ENCODE measurements at regions not wholly inside any gene's neighbourhood (a gene's known extent, or its start where the extent isn't known, plus 50 kb on each side); places are given as distances from the start of the nearest gene placed in this dataset.

DNA sequence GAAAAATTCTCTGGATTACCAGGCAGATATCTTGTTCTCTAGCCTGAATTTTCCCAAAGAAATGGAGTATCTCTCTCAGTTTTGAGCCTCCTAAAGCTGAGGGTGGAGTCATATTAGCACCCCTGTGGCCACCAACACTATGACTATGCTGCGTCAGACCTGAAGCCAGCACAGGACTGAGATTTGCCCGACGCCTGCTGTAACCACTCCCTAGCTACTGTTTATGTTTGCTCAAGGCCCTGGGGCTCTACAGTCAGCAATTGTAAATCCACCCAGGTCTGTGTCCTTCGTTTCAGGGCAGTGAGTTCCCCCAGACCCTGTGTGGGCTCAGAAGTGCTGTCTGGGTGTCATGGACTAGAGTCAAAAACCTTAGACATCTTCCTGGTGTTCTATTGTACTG is 61.4 kb downstream of the ZXDA start:
- no peak for DNase-seq (ENCODE audit: low spot score)

DNA sequence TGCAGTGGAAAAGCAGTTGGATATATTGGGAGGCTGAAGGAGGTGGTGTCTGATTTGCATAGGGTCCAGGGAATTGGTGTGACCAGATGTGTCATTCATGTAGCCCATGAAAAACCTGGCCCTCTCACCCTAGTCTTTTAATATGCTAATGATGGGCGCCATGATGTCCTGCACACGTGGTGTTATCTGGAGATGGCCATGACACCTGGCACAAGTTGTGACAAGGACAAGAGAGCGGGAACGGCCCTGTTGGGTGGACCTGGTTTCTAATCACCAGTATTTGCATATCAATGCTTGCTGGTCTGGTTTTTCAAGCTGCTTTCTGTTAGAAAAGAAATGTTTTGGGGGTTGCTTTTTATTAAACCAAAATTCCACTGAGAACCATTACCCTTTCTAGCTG is 87.4 kb downstream of the ZXDA start:
- no peak for DNase-seq (ENCODE audit: low spot score)

GRCh38 chrX:57822398-57822797 is 87.9 kb downstream of the ZXDA start:
- DNase-seq (ENCODE audit: low spot score), result no peak

DNA sequence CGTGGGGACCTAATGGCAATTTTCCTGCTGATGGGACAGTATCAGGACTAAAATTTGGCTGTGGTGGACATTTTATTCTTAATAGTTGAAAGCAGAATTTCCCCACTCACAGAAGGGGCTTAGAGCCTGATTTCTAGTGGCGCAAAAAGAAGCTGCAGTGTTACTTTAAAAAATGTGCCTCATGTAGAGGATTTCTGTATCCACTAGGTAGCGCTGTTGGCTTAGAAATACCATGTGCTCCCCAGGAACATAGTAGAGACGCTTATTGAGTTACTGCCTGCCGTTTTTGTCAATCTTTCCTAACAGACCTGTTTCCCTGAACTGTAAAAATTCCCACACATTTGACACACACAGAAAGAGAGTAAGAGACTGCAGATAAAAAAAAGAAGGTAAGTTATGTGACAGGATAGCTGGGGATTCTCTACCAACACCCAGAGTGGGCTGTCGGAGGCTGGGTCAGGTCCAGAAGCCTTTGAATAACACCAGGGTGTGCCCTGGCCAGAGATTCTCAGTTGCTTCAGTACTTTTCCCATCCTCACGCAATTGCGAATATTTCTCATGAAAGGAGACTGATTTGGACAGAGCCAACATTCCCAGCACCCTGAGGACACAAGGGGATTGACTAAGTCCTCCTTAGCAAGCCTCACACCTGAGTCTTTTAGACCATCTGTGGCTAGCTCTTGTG is 88.4 kb downstream of the ZXDA start:
- peak; percentile 49 for DNase-seq (ENCODE audit: low spot score)

- DNase-seq (ENCODE audit: low spot score), result no peak
Measured at GRCh38 chrX:57817302-57817701, 93.0 kb downstream of the ZXDA start.

GRCh38 chrX:57772637-57773036 is 92.6 kb upstream of the NLRP2B start:
- DNase-seq (ENCODE audit: low spot score), result no peak

DNA sequence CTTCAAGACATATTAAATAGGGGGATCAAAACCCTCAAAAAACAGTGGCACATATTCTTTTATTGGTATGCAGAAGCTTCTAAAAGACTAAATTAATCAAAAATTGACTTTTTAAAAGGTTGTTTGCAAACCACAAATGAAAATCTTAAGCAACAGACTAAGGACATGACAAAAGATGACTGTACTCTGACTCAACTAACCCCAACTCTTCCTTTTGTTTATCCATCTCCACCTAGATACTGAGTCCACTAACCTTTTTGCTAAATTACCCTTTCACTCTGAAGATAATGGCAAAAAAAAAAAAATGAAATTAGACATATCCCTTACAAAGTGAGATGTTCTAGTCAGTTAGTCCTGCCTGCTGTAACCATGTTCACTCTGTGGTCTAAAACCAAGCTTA is 91.6 kb upstream of the NLRP2B start:
- no peak for DNase-seq (ENCODE audit: low spot score)

- DNase-seq (ENCODE audit: low spot score), result no peak
Measured at GRCh38 chrX:57752866-57753265, 72.8 kb upstream of the NLRP2B start.

DNA sequence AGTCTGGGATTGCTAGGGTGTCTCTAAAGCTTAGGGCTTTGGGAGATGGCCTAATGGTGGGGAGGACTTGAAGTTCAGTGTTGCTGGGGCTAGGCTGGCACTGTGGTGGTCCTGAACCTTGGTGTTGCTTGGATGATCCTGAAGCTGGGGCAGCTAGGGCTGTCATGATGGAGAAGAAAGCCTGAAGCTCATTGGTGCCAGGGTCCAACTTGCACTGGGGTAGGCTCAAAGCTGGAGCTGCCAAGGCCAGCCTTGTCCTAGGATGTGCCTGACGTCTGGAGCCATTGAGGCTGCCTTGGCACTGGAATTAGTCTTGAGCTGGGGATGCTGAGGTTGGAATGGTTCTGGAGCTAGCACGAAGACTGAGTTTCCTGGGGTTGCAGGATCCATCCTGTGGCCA is 61.0 kb upstream of the NLRP2B start:
- DNase-seq (ENCODE audit: low spot score), result no peak

DNA sequence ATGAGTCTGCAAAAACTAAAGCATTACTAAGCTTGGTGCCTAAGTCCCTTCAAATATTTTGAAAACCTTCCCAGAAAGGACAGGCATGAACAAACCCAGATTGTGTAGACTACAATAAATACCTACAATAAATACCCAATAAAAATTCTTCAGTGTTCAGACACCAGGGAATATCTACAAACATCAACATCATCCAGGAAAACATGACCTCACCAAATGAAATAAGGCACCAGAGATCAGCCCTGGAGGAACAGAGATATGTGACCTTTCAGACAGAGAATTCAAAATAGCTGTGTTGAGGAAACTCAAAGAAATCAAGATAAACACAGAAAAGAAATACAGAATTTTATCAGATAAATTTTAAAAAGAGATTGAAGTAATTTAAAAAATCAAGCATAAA is 57.8 kb upstream of the NLRP2B start:
- no peak for DNase-seq (ENCODE audit: low spot score)
